Neural progenitor cell (in vitro differentiated cells): ENCODE measurements at regions not wholly inside any gene's neighbourhood (a gene's known extent, or its start where the extent isn't known, plus 50 kb on each side); places are given as distances from the start of the nearest gene placed in this dataset.

ENCODE experiments used
- CTCF ChIP-seq: fragments of 200-600 bp; sonication (generic); IDR thresholded peaks from 2 replicates; pipeline ENCODE4 v1.5.1; 2017; ENCODE audit warnings: antibody characterized with exemption, mild to moderate bottlenecking
- EZH2phosphoT487 ChIP-seq: fragments of 200-600 bp; sonication (generic); IDR thresholded peaks from 2 replicates; pipeline ENCODE4 v1.6.1; 2017; ENCODE audit warnings: antibody characterized with exemption

- TF ChIP-seq CTCF, result no peak
- no peak for TF ChIP-seq EZH2phosphoT487
Measured at GRCh38 chr11:127109796-127110480, 109.4 kb upstream of the KIRREL3 start.
